ENCODE measurements at regions not wholly inside any gene's neighbourhood (a gene's known extent, or its start where the extent isn't known, plus 50 kb on each side); places are given as distances from the start of the nearest gene placed in this dataset.

- Mint-ChIP-seq H3K4me3 (no peak overlapping the region), H3K36me3 (ENCODE audit: low read depth) (no peaks in the 10 kb centered on the region), H3K27me3 (ENCODE audit: low read depth) (peaks cover 19% of the 10 kb centered on the region), H3K9me3 (peaks cover 3% of the 10 kb centered on the region), H3K27ac (no peak overlapping the region), H3K4me1 (peaks cover 28% of the 10 kb centered on the region)
- no peak for TF ChIP-seq CTCF (IDR thresholded peaks at IDR 0.05; ENCODE audit: unreplicated experiment in 3 of 3)
Measured at GRCh38 chr2:45283764-45284620, 274.7 kb upstream of the SIX2 start.

- H3K4me3 Mint-ChIP-seq: no peak overlapping the region
- H3K27me3 Mint-ChIP-seq (ENCODE audit: low read depth): peaks cover 22% of the 10 kb centered on the region
- no peak overlapping the region for H3K27ac Mint-ChIP-seq
- H3K4me1 Mint-ChIP-seq: peaks cover 41% of the 10 kb centered on the region
- peaks cover 3% of the 10 kb centered on the region for H3K9me3 Mint-ChIP-seq
- H3K36me3 Mint-ChIP-seq (ENCODE audit: low read depth): no peaks in the 10 kb centered on the region
- TF ChIP-seq CTCF (IDR thresholded peaks at IDR 0.05; ENCODE audit: unreplicated experiment in 3 of 3): no peak
Measured at GRCh38 chr2:45282646-45283045, 273.4 kb upstream of the SIX2 start.

GRCh38 chr2:45281311-45281710, 272.1 kb upstream of the SIX2 start:
- TF ChIP-seq CTCF (IDR thresholded peaks at IDR 0.05; ENCODE audit: unreplicated experiment in 3 of 3): no peak
- peak overlapping the region; percentile 29 to 78 (median 74) for H3K27ac Mint-ChIP-seq
- H3K27me3 Mint-ChIP-seq (ENCODE audit: low read depth): peaks cover 19% of the 10 kb centered on the region
- peaks cover 34% of the 10 kb centered on the region for H3K4me1 Mint-ChIP-seq
- peaks cover 3% of the 10 kb centered on the region for H3K9me3 Mint-ChIP-seq
- no peak overlapping the region for H3K4me3 Mint-ChIP-seq
- no peaks in the 10 kb centered on the region for H3K36me3 Mint-ChIP-seq (ENCODE audit: low read depth)

- no peak for TF ChIP-seq CTCF (IDR thresholded peaks at IDR 0.05; ENCODE audit: unreplicated experiment in 3 of 3)
- H3K27me3 Mint-ChIP-seq (ENCODE audit: low read depth): peaks cover 14% of the 10 kb centered on the region
- H3K4me1 Mint-ChIP-seq: peaks cover 35% of the 10 kb centered on the region
- no peaks in the 10 kb centered on the region for H3K36me3 Mint-ChIP-seq (ENCODE audit: low read depth)
- peak overlapping the region; percentile 29 to 78 (median 74) for H3K27ac Mint-ChIP-seq
- H3K9me3 Mint-ChIP-seq: peaks cover 3% of the 10 kb centered on the region
- no peak overlapping the region for H3K4me3 Mint-ChIP-seq
Measured at GRCh38 chr2:45280794-45281193, 271.5 kb upstream of the SIX2 start.

- no peaks in the 10 kb centered on the region for H3K9me3 Mint-ChIP-seq
- H3K36me3 Mint-ChIP-seq (ENCODE audit: low read depth): no peaks in the 10 kb centered on the region
- H3K4me1 Mint-ChIP-seq: peaks cover 49% of the 10 kb centered on the region
- no peak for TF ChIP-seq CTCF (IDR thresholded peaks at IDR 0.05; ENCODE audit: unreplicated experiment in 3 of 3)
- no peak overlapping the region for H3K4me3 Mint-ChIP-seq
- peak overlapping the region in 2 of 3 experiments; percentile 34 to 70 for H3K27ac Mint-ChIP-seq
- peaks cover 7% of the 10 kb centered on the region for H3K27me3 Mint-ChIP-seq (ENCODE audit: low read depth)
Measured at GRCh38 chr2:45279356-45279755, 270.1 kb upstream of the SIX2 start.

Measured in nephron (organoid).